NOMO-1 (cell line): ENCODE measurements at regions not wholly inside any gene's neighbourhood (a gene's known extent, or its start where the extent isn't known, plus 50 kb on each side); places are given as distances from the start of the nearest gene placed in this dataset.
"Not testable (repeated sequence)": the region's sequence is repeated elsewhere in the genome, so short reads cannot be mapped to it uniquely, and the experiment has no call there.

Source experiments
- DNase-seq, 2 experiments: peaks; one replicate each; lab custom pipeline; 2025; ENCODE audit not compliant: unreplicated experiment in 2 of 2; lab: John Stamatoyannopoulos, UW

GRCh38 chr6:125423047-125423446 is 121.3 kb upstream of the HDDC2 start:
- DNase-seq: no peak

GRCh38 chr6:125431971-125432370 is 130.2 kb upstream of the HDDC2 start:
- no peak for DNase-seq

DNA sequence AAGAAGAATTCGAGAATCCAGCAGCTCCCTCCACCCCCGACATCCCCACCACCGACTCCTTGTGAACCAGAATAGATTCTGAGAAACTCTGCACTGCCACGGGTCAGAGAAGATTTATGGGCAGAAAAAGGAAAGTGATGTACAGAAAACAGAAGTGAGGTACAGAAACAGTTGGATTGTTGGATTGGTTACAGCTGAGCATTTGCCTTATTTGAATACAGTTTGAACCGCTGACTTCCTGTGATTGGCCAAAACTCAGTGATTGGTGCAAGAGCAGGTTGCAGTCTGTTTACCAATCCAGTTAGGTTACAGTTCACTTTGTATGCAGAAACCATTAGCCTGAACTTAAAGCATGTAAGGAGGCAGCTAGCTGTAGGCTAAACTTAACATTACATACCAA is 131.2 kb upstream of the HDDC2 start:
- no peak for DNase-seq

- DNase-seq: no peak
Measured at GRCh38 chr6:125434760-125435159, 133.0 kb upstream of the HDDC2 start.

GRCh38 chr6:125439512-125439911 is 137.7 kb upstream of the HDDC2 start:
- no peak for DNase-seq

DNA sequence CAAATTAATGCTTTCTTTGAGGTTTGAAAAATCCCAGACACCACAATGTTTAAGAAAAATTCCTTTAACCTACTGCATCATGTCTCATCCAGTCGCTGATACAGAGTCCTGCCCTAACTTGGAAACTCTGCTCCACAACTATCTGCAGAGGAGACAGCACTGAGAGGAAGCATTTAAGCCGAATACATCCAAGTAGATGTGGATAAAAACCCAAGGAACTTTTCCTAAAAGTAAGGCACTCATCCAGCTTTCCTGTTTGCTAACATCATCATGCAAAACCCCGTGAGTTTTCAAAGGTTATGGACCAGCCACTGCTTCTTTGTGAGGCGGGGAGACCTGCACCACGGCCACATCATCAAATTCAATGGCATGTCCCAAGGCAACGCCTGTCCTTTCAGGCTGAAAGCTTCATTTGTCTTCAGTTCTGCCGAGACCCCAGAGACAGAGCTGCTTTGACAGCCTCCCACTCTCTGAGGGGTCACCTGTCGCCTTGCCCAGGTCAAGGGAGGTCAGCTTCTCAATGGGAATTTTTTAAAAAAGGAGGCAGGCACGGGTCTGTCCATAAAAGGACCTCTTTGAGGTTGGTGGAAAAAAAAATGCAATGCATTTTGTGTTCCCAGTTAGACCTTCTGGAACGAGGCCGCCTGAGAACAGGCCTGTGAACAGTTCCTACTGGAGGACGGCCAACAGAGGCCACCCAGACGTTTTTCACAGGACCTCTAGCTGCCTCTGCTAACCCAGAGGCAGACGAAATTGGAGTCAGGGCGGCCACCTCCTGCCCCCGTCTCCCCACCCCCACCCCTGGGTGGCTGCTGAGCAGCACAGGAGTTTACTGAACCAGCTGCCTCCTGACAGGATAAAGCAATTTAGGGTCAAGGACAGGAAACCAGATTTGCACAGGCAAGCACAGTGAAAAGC is 142.5 kb upstream of the HDDC2 start:
- no peak for DNase-seq

DNA sequence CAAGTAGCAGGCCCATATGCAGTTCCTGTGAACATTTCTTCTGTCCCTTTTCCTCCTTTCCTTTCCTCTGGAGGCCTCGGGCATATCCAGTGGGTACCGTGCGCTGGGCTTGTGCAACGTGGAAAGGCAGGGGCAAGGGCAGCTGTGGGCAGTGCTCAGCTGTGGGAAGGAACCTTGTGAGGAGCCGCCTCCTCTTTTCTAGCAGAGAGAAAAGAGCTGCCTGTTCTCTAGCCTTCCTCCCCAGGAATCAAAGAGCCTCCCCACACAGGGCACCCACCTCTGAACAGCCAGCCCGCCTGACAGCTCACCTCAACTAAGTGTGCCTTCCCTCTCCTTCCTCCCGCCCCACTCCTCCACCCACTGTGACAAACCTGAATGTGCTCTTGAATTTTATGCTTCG is 143.3 kb upstream of the HDDC2 start:
- no peak for DNase-seq

GRCh38 chr6:125446011-125446410 is 144.2 kb upstream of the HDDC2 start:
- no peak for DNase-seq

GRCh38 chr6:125451750-125452149 is 150.0 kb upstream of the HDDC2 start:
- DNase-seq: no peak

DNA sequence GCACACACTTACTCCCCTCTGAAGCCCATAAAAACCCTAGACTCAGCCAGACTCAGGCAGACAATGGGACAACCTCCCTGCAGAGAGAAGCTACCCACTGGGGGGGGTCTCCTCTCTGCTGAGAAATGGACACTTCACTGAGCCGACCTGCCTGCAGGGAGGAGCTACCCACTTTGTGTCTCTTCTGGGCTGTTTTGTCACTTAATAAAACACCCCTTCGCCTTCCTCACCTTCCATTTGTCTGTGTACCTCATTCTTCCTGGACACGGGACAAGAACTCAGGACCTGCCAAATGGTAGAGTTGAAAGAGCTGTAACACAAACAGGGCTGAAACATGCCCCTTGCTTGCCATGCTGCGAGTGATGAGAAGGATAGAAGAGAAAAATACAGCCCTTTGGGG is 151.7 kb upstream of the HDDC2 start:
- DNase-seq: no peak

DNA sequence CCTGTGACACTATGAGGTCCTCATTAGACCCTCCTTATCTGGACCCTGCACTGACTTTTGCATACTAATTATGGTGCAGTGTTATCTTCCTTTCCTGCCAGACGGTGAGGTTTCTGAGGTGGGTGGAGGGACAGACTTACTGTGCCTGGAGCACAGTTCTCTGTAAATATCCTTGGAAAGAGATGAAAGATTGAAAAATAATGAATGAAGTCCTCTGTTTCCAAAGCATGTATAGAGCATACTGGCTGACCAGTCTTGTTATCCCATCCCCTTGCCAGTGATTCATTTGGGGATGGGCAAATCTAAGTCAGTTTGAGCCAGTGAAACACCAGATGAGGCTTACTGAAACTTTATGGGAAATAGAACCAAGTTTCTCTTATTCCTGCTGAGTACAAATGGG is 152.6 kb upstream of the HDDC2 start:
- no peak for DNase-seq

DNA sequence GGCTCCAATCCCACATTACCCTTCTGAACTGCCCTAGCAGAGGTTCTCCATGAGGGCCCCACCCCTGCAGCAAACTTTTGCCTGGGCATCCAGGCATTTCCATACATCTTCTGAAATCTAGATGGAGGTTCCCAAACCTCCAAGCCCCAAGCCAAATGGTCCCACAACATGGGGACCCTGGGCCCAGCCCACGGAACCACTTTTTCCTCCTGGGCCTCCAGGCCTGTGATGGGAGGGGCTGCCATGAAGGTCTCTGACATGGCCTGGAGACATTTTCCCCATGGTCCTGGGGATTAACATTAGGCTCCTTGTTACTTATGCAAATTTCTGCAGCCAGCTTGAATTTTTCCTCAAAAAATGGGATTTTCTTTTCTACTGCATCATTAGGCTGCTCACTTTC is 156.7 kb upstream of the HDDC2 start:
- DNase-seq: not testable (repeated sequence)

GRCh38 chr6:125465332-125465731 is 163.6 kb upstream of the HDDC2 start:
- DNase-seq: not testable (repeated sequence)

GRCh38 chr6:125469915-125470314 is 168.1 kb upstream of the HDDC2 start:
- no peak for DNase-seq

- no peak for DNase-seq
Measured at GRCh38 chr6:125471667-125472066, 169.9 kb upstream of the HDDC2 start.

DNA sequence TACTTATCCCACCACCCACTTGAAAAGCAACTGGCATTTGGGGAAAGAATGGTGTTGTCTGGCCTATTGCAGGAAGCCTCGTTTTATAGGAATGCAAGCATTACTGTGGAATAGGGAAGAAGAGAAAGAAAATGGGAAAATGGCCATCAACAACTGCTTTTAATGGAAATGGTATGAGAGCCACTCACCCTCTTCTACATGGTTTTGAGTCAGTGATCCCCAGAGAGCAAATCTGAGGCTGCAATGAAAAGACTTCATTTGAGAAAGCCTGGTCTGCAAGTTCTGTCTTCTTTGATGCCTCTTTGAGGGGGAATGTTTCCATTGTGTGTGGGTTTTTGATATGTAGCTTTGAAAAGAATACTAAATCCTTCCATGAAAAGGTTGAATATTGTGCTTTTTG is 172.3 kb upstream of the HDDC2 start:
- DNase-seq: no peak

DNA sequence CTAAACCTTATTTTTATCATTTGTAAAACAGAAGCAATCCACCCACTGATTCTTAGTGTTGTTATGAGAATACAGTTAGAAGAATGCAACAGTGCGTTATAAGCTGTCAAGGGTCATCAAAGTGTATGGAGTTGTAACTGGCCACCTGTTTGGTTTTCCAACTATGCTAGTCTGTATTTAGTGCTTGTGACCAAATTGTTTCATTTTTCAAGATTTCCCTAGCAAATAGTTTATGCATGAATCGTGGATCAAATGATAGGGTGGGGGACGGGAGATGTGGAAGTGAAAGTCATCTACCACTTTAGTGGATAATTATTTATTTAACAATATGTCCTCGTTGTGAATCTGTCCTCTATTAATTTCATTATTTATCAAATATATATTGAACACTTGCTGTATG is 175.4 kb upstream of the HDDC2 start:
- no peak for DNase-seq

DNA sequence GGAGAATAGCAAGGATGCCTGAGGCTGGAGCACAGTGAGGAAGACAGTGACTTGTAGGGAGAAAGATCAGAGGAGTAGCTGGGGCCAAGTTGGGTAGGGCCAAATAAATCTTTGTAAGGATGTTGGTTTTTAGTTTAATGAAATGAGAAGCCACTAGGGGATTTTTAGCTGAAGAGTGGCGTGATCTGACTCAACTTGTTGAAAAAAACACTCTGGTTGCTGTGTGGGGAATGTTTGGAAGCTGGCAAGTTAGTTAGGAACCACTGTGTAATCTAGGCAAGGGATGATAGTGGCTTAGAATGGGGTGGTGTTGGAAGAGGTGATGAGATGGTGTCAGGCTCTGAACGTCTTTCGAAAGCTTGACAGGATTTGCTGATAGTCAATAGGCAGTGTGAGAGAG is 176.1 kb upstream of the HDDC2 start:
- no peak for DNase-seq

- no peak for DNase-seq
Measured at GRCh38 chr6:125480146-125480545, 178.4 kb upstream of the HDDC2 start.

- no peak for DNase-seq
Measured at GRCh38 chr6:125480571-125480970, 178.8 kb upstream of the HDDC2 start.

DNA sequence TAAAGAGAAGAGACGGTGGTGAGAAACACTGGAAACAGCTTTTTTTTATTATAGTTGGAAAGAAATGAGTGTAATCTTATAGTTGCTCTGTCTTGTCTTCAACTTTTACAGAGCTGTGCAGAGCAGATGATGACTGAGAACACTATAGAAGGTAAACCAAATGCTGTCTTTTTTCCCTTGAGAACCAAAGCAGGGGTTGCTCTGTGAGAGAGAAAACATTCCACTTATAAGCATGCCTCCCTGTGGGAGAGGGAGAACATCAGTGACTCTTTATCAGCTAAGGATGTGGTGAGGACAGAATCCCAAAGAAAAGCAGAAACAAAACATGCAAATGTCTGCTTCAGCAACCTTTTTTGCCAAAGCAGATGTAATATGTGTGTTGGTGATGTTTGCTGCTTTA is 179.3 kb upstream of the HDDC2 start:
- no peak for DNase-seq

DNA sequence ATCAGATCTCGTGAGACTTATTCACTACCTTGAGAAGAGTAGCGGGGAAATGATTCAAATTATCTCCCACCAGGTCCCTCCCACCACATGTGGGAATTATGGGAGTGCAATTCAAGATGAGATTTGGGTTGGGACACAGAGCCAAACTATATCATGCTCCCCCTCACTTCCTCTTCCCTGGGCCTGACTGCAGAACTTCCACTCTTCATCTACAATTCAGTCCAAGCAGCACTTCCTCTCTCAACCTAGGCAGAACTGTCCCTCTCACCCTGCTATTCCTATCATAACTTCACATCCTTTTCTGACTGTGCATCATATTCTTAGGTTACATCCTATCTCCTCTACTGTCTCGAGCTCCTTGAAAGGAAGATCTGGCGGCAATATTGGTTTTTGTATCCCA is 184.0 kb upstream of the HDDC2 start:
- DNase-seq: peak in 1 of 2 experiments; percentile 1

GRCh38 chr6:125486881-125487280 is 185.1 kb upstream of the HDDC2 start:
- DNase-seq: no peak
